ENCODE measurements at regions not wholly inside any gene's neighbourhood (a gene's known extent, or its start where the extent isn't known, plus 50 kb on each side); places are given as distances from the start of the nearest gene placed in this dataset.

DNA sequence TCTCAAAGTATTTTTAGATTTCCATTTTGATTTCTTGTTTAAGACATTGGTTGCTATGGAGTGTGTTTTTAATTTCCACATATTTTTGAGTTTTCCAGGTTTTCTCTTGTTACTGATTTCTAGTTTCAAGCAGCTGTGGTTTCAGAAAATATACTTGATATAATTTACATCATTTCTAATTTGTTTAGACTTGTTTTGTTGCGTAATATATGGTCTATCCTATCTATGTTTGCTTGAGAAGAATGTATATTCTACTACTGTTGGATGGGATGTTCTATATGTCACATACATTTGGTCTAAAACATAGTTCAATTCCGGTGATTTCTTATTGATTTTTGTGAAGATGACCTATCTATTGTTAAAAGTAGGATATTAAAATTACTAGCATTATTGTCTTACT lies 170.5 kb upstream of the EMCN start:
- TF ChIP-seq ZBTB20 (tag by site-specific recombination; IDR thresholded peaks at IDR 0.05) (no peak), MZF1 (tag by site-specific recombination; IDR thresholded peaks at IDR 0.05; ENCODE audit: borderline replicate concordance) (no peak), KLF9 (tag by site-specific recombination; IDR thresholded peaks at IDR 0.05; ENCODE audit: low read depth) (no peak), ZNF610 (tag by site-specific recombination; IDR thresholded peaks at IDR 0.05; ENCODE audit: borderline replicate concordance) (no peak), ZNF157 (tag by site-specific recombination; IDR thresholded peaks at IDR 0.05) (no peak), ZNF23 (tag by site-specific recombination; IDR thresholded peaks at IDR 0.05; ENCODE audit: borderline replicate concordance) (no peak), ZNF423 (tag by site-specific recombination; IDR thresholded peaks at IDR 0.05) (no peak), ZFP69B (tag by site-specific recombination; IDR thresholded peaks at IDR 0.05) (no peak), ZNF596 (tag by site-specific recombination; IDR thresholded peaks at IDR 0.05) (no peak)
- TF ChIP-seq, protein P1, sequence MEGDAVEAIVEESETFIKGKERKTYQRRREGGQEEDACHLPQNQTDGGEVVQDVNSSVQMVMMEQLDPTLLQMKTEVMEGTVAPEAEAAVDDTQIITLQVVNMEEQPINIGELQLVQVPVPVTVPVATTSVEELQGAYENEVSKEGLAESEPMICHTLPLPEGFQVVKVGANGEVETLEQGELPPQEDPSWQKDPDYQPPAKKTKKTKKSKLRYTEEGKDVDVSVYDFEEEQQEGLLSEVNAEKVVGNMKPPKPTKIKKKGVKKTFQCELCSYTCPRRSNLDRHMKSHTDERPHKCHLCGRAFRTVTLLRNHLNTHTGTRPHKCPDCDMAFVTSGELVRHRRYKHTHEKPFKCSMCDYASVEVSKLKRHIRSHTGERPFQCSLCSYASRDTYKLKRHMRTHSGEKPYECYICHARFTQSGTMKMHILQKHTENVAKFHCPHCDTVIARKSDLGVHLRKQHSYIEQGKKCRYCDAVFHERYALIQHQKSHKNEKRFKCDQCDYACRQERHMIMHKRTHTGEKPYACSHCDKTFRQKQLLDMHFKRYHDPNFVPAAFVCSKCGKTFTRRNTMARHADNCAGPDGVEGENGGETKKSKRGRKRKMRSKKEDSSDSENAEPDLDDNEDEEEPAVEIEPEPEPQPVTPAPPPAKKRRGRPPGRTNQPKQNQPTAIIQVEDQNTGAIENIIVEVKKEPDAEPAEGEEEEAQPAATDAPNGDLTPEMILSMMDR (tag by site-specific recombination; IDR thresholded peaks at IDR 0.05), result no peak

Measured in HEK293 (cell line).